Aorta (tissue), 5 donors: ENCODE measurements at regions not wholly inside any gene's neighbourhood (a gene's known extent, or its start where the extent isn't known, plus 50 kb on each side); places are given as distances from the start of the nearest gene placed in this dataset.
A peak's percentile ranks its signal among the peaks of the same experiment; 100 is the strongest.
"Not testable (repeated sequence)": the region's sequence is repeated elsewhere in the genome, so short reads cannot be mapped to it uniquely, and the experiment has no call there.

Experiments used
- ATAC-seq: fragments of 200-7000 bp; cut with Tn5 transposase; one replicate; pipeline ENCODE4 v1.9.1; 2022; ENCODE audit warnings: moderate library complexity; ENCODE audit not compliant: low FRiP score
- DNase-seq, 2 donors: peaks; one replicate each; pipeline ENCODE4 v3.0.0-alpha.2; 2020
- H3K27ac ChIP-seq, 2 donors: one replicate each; pipeline ENCODE4 v1.5.1; 2013; ENCODE audit warnings: low read length in 2 of 2, mild to moderate bottlenecking in 2 of 2, moderate library complexity in 2 of 2, control low read depth in 1 of 2, inconsistent platforms in 1 of 2, low read depth in 1 of 2
- H3K27me3 ChIP-seq, 2 donors: one replicate each; pipeline ENCODE4 v1.6.1; 2013; ENCODE audit warnings: control low read depth in 1 of 2, low read length in 1 of 2, mild to moderate bottlenecking in 1 of 2, moderate library complexity in 1 of 2; ENCODE audit not compliant: insufficient read depth in 2 of 2, control insufficient read depth in 1 of 2
- H3K36me3 ChIP-seq, 2 donors: one replicate each; pipeline ENCODE4 v1.6.1; 2013; ENCODE audit warnings: control low read depth in 1 of 2, low read length in 1 of 2, mild to moderate bottlenecking in 1 of 2; ENCODE audit not compliant: insufficient read depth in 2 of 2, control insufficient read depth in 1 of 2
- H3K4me1 ChIP-seq, 2 donors: one replicate each; pipeline ENCODE4 v1.6.1; 2013; ENCODE audit warnings: low read length in 2 of 2, control low read depth in 1 of 2, mild to moderate bottlenecking in 1 of 2, moderate library complexity in 1 of 2; ENCODE audit not compliant: insufficient read depth in 2 of 2, control insufficient read depth in 1 of 2
- H3K4me3 ChIP-seq, 2 donors: one replicate each; pipeline ENCODE4 v1.5.1; 2013; ENCODE audit warnings: low read length in 2 of 2, control low read depth in 1 of 2, mild to moderate bottlenecking in 1 of 2
- H3K9me3 ChIP-seq: one replicate; pipeline ENCODE4 v1.6.1; 2013; ENCODE audit warnings: mild to moderate bottlenecking, low read length; ENCODE audit not compliant: control insufficient read depth
- WGBS, 2 donors: extraction: QIAGEN DNeasy Blood & Tissue Kit; methylation state at CpG; one replicate each; pipeline ENCODE4 v1.1.7; 2013; 5-methylcytosine and 5-hydroxymethylcytosine counted together
- intact Hi-C, 2 donors: fragments of 100-400 bp; cut with DNase I; formaldehyde crosslinking; loops; one replicate each; pipeline versions ENCODE4 v1.14.2 to v1.15.0; 2022
- donor health status: healthy with polysubstance abuse.
- donor health status: Bipolar disorder and iron deficiency.
- donor health status: DM: no; HTN: no; CAD: no.
- donor health status: DM: no; HTN: no; CAD: no.
- donor health status: DM: yes; HTN: yes; CAD: no.

GRCh38 chr22:12601510-12601869 is 2926.5 kb upstream of the OR11H1 start:
- H3K36me3 ChIP-seq, H3K4me3 ChIP-seq, DNase-seq, H3K27ac ChIP-seq, intact Hi-C loops, H3K27me3 ChIP-seq, H3K9me3 ChIP-seq, H3K4me1 ChIP-seq, ATAC-seq: not testable (repeated sequence)
- 71 to 72% methylated on average over 16 of the region's 16 CpGs for WGBS, 2 donors

- Histone ChIP-seq H3K27me3 (no peaks in the 10 kb centered on the region), H3K36me3 (no peaks in the 10 kb centered on the region), H3K27ac (no peak overlapping the region), H3K9me3 (peaks cover 3% of the 10 kb centered on the region), H3K4me3 (no peak overlapping the region), H3K4me1 (no peaks in the 10 kb centered on the region)
- intact Hi-C loops = no loop called here
- ATAC-seq (no peak), DNase-seq (peak; percentile 55 to 80)
- 51 to 53% methylated on average over 75 of the region's 75 CpGs for WGBS, 2 donors
Measured at GRCh38 chr22:12601870-12602779, 2925.9 kb upstream of the OR11H1 start.

GRCh38 chr22:12603399-12603798 is 2924.6 kb upstream of the OR11H1 start:
- H3K4me3 ChIP-seq, H3K4me1 ChIP-seq, DNase-seq, ATAC-seq, H3K27ac ChIP-seq, intact Hi-C loops, H3K9me3 ChIP-seq, H3K36me3 ChIP-seq, H3K27me3 ChIP-seq: not testable (repeated sequence)
- 64 to 66% methylated on average over 6 of the region's 6 CpGs for WGBS, 2 donors

GRCh38 chr22:12603833-12604232 is 2924.2 kb upstream of the OR11H1 start:
- intact Hi-C loops, H3K36me3 ChIP-seq: not testable (repeated sequence)

GRCh38 chr22:12608454-12608853 is 2919.5 kb upstream of the OR11H1 start:
- H3K4me1 ChIP-seq, H3K4me3 ChIP-seq, ATAC-seq, H3K27me3 ChIP-seq, H3K9me3 ChIP-seq, H3K27ac ChIP-seq, DNase-seq, intact Hi-C loops, H3K36me3 ChIP-seq: not testable (repeated sequence)
- WGBS, 2 donors = 62 to 66% methylated on average over 8 of the region's 9 CpGs

More at GRCh38 chr22:12603833-12604232, 2924.2 kb upstream of the OR11H1 start:
- not testable (repeated sequence) for H3K27me3 ChIP-seq, H3K9me3 ChIP-seq, H3K27ac ChIP-seq, ATAC-seq, H3K4me3 ChIP-seq, H3K4me1 ChIP-seq, DNase-seq

GRCh38 chr22:12613199-12613598 is 2914.8 kb upstream of the OR11H1 start:
- Histone ChIP-seq H3K9me3 (no peaks in the 10 kb centered on the region), H3K36me3 (no peaks in the 10 kb centered on the region), H3K4me3 (no peak overlapping the region), H3K27ac (no peak overlapping the region), H3K4me1 (no peaks in the 10 kb centered on the region), H3K27me3 (no peaks in the 10 kb centered on the region)
- 62 to 68% methylated on average over 3 of the region's 3 CpGs for WGBS, 2 donors
- intact Hi-C loops = no loop called here
- ATAC-seq (no peak), DNase-seq (no peak)

- H3K4me3 ChIP-seq, intact Hi-C loops, H3K27ac ChIP-seq, H3K27me3 ChIP-seq, H3K4me1 ChIP-seq, DNase-seq, H3K36me3 ChIP-seq, H3K9me3 ChIP-seq, ATAC-seq: not testable (repeated sequence)
- WGBS, 2 donors = 34 to 35% methylated on average over 4 of the region's 4 CpGs
Measured at GRCh38 chr22:12613907-12614306, 2914.1 kb upstream of the OR11H1 start.

GRCh38 chr22:12626894-12627293 is 2901.1 kb upstream of the OR11H1 start:
- not testable (repeated sequence) for H3K4me3 ChIP-seq

GRCh38 chr22:12629815-12630214 is 2898.2 kb upstream of the OR11H1 start:
- 45 to 46% methylated on average over 2 of the region's 2 CpGs for WGBS, 2 donors
- intact Hi-C loops, H3K4me3 ChIP-seq, ATAC-seq, H3K27me3 ChIP-seq, H3K4me1 ChIP-seq, H3K27ac ChIP-seq, H3K36me3 ChIP-seq, H3K9me3 ChIP-seq, DNase-seq: not testable (repeated sequence)

More at GRCh38 chr22:12626894-12627293, 2901.1 kb upstream of the OR11H1 start:
- DNase-seq, H3K36me3 ChIP-seq, H3K27me3 ChIP-seq, H3K4me1 ChIP-seq, H3K27ac ChIP-seq, intact Hi-C loops, ATAC-seq, H3K9me3 ChIP-seq: not testable (repeated sequence)
- 45 to 52% methylated on average over 4 of the region's 4 CpGs for WGBS, 2 donors
